Esophagus squamous epithelium (tissue), 5 donors: ENCODE measurements at regions not wholly inside any gene's neighbourhood (a gene's known extent, or its start where the extent isn't known, plus 50 kb on each side); places are given as distances from the start of the nearest gene placed in this dataset.

Experiments
- DNase-seq: peaks from one replicate; lab custom pipeline; 2025; lab: John Stamatoyannopoulos, UW
- H3K27ac ChIP-seq, 4 donors: fragments of 200-600 bp; sonication (generic); one replicate each; pipeline ENCODE4 v1.5.1; 2016 to 2019; ENCODE audit warnings: mild to moderate bottlenecking in 1 of 4
- H3K27me3 ChIP-seq, 4 donors: fragments of 200-600 bp; sonication (generic); 1 replicate in 3 of 4; 2 replicates in 1 of 4; pipeline versions ENCODE4 v1.5.1 to v1.6.0; 2017 to 2021; ENCODE audit warnings: antibody characterized with exemption in 1 of 4
- H3K36me3 ChIP-seq, 3 donors: fragments of 200-600 bp; sonication (generic); one replicate each; pipeline ENCODE4 v1.5.1; 2016 to 2019
- H3K4me1 ChIP-seq, 3 donors: fragments of 200-600 bp; sonication (generic); one replicate each; pipeline ENCODE4 v1.5.1; 2017 to 2019
- H3K4me3 ChIP-seq, 4 donors: fragments of 200-600 bp; sonication (generic); 1 replicate in 3 of 4; 2 replicates in 1 of 4; pipeline ENCODE4 v1.5.1; 2016 to 2019; ENCODE audit warnings: mild to moderate bottlenecking in 2 of 4, moderate library complexity in 1 of 4
- H3K9me3 ChIP-seq, 3 donors: fragments of 200-600 bp; sonication (generic); one replicate each; pipeline ENCODE4 v1.5.1; 2016 to 2019
- POLR2A ChIP-seq, 4 donors: fragments of 450-650 bp; IDR thresholded peaks; one replicate each; pipeline ENCODE4 v1.6.1; 2017; ENCODE audit warnings: antibody characterized with exemption in 4 of 4, mild to moderate bottlenecking in 4 of 4, moderate library complexity in 3 of 4
- WGBS, 2 donors: methylation state at CpG; one replicate each; pipeline ENCODE4 v1.1.5; 2018; 5-methylcytosine and 5-hydroxymethylcytosine counted together
- intact Hi-C: fragments of 100-400 bp; cut with DNase I; formaldehyde crosslinking; loops from one replicate; pipeline ENCODE4 v1.15.0; 2022
- TF ChIP-seq, protein P1 (sequence below), 6 experiments: fragments of 450-650 bp in 4 of 6; fragments of 200-600 bp in 2 of 6; sonication (generic) in 2 of 6; IDR thresholded peaks; one replicate each; pipeline ENCODE4 v1.5.1; 2016 to 2019; ENCODE audit warnings: antibody characterized with exemption in 6 of 6, mild to moderate bottlenecking in 4 of 6, moderate library complexity in 4 of 6
- donor health status: DM: yes; HTN: yes; CAD: no.

DNA sequence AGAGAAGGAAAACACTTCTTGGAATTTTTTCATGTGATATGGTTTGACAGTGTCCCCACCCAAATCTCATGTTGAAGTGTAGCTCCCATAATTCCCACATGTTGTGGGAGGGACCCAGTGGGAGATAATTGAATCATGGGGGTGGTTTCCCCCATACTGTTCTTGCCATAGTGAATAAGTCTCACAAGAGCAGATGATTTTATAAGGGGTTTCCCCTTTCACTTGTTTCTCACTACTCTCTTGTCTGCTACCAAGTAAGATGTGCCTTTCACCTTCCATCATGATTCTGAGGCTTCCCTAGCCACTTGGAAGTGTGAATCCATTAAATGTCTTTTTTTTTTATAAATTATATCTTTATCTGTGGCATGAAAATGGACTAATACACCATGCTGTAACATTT lies 250.7 kb downstream of the LPIN1 start:
- intact Hi-C loops, result no loop called here
- Histone ChIP-seq H3K9me3 (no peaks in the 10 kb centered on the region), H3K4me3 (no peak overlapping the region), H3K36me3 (no peaks in the 10 kb centered on the region), H3K27me3 (peaks cover 0 to 9% (median 0%) of the 10 kb centered on the region in 4 donors), H3K27ac (no peak overlapping the region), H3K4me1 (no peaks in the 10 kb centered on the region)
- TF ChIP-seq, protein P1, sequence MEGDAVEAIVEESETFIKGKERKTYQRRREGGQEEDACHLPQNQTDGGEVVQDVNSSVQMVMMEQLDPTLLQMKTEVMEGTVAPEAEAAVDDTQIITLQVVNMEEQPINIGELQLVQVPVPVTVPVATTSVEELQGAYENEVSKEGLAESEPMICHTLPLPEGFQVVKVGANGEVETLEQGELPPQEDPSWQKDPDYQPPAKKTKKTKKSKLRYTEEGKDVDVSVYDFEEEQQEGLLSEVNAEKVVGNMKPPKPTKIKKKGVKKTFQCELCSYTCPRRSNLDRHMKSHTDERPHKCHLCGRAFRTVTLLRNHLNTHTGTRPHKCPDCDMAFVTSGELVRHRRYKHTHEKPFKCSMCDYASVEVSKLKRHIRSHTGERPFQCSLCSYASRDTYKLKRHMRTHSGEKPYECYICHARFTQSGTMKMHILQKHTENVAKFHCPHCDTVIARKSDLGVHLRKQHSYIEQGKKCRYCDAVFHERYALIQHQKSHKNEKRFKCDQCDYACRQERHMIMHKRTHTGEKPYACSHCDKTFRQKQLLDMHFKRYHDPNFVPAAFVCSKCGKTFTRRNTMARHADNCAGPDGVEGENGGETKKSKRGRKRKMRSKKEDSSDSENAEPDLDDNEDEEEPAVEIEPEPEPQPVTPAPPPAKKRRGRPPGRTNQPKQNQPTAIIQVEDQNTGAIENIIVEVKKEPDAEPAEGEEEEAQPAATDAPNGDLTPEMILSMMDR (IDR thresholded peaks at IDR 0.05), result no peak
- TF ChIP-seq POLR2A (IDR thresholded peaks at IDR 0.05), result no peak
- DNase-seq, result no peak

DNA sequence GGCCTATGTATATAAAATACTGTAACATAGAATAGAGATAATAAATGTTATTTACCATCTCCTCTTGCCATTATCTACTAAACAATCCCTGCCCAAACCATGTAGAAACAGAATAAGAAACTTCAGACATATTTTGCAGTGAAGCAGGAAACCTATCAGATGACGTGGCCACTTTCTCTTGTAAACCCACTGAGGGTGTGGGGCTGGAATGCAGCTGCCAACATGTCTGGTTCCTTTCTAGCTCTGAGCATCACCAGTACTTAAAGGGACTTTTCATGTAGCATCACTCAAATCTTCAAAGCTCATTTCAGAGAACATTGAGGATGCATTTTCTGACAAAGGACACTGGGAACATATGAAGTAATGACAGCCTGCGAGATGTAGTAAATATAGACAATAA lies 251.8 kb downstream of the LPIN1 start:
- H3K27me3 ChIP-seq, result peaks cover 0 to 9% (median 0%) of the 10 kb centered on the region in 4 donors
- H3K4me3 ChIP-seq, result no peak overlapping the region
- intact Hi-C loops, result no loop called here
- H3K9me3 ChIP-seq, result no peaks in the 10 kb centered on the region
- H3K4me1 ChIP-seq, result no peaks in the 10 kb centered on the region
- DNase-seq, result no peak
- no peaks in the 10 kb centered on the region for H3K36me3 ChIP-seq
- no peak overlapping the region for H3K27ac ChIP-seq
- 57 to 73% methylated on average over 2 of the region's 2 CpGs for WGBS, 2 donors
- TF ChIP-seq, protein P1 (IDR thresholded peaks at IDR 0.05), result no peak
- no peak for TF ChIP-seq POLR2A (IDR thresholded peaks at IDR 0.05)

DNA sequence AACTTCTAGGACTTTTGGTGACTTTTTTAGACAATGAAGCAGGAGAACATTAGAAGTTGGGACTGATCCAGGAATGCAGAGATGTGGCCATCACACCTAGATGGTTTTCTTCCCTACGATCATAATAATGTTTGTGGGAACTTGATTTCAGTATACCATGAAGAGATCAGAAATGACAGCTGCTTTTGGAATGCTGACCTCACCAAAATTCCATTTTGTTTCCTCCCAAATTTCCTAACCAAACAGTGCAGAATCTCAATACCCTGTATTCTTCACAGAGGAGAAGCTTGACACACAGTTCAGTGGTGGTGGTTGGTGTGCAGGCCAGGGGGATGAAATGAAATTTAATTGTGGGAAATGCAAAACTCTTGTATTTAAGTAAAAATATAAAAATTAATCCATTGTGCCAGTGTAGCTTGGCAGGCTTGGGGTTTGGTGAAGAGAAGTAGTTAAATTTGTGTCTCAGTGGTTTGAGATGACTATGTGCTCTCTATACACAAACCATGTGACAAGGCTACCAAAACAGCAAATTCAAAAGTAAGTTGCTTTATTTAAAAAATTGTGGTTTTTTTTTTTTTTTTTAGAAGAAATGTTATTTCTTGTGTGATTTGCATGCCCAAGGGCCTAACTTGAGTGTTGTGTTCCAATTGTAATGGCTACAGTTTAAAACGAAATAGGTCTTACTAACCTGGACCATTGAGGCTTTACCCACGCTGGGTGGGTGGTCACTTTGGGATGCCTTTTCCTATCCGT lies 252.4 kb downstream of the LPIN1 start:
- intact Hi-C loops, result no loop called here
- H3K27me3 ChIP-seq, result peaks cover 0 to 9% (median 0%) of the 10 kb centered on the region in 4 donors
- H3K4me1 ChIP-seq, result no peaks in the 10 kb centered on the region
- WGBS, 2 donors, result 77 to 81% methylated on average over 4 of the region's 4 CpGs
- DNase-seq, result no peak
- no peak overlapping the region for H3K4me3 ChIP-seq
- H3K27ac ChIP-seq, result no peak overlapping the region
- TF ChIP-seq, protein P1 (IDR thresholded peaks at IDR 0.05), result no peak
- TF ChIP-seq POLR2A (IDR thresholded peaks at IDR 0.05), result no peak
- H3K9me3 ChIP-seq, result no peaks in the 10 kb centered on the region
- no peaks in the 10 kb centered on the region for H3K36me3 ChIP-seq

DNA sequence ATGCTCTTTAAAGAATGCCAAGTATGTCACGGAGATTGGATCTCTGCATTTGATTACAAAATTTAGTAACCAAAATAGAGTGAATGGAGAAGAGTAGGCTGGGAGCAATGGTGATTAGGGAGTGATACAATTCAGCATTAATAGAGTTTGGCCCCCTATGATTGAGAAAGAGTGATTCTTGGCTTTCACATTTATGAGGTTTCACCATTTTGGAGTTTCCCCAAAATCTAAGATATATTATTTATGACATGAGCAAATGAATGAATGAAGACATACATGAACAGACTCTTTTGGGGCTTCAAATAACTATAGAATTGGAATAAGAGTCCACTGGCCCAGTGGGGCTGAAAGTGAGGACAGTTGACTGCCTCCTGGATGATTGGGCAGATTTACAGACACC lies 255.2 kb downstream of the LPIN1 start:
- 76 to 100% methylated on average over 1 of the region's 1 CpG for WGBS, 2 donors
- Histone ChIP-seq H3K4me1 (peaks cover 0 to 16% (median 13%) of the 10 kb centered on the region in 3 donors), H3K9me3 (no peaks in the 10 kb centered on the region), H3K27me3 (peaks cover 0 to 9% (median 0%) of the 10 kb centered on the region in 4 donors), H3K27ac (no peak overlapping the region), H3K4me3 (no peak overlapping the region), H3K36me3 (no peaks in the 10 kb centered on the region)
- intact Hi-C loops, result no loop called here
- DNase-seq, result no peak
- TF ChIP-seq, protein P1 (IDR thresholded peaks at IDR 0.05), result no peak
- no peak for TF ChIP-seq POLR2A (IDR thresholded peaks at IDR 0.05)

DNA sequence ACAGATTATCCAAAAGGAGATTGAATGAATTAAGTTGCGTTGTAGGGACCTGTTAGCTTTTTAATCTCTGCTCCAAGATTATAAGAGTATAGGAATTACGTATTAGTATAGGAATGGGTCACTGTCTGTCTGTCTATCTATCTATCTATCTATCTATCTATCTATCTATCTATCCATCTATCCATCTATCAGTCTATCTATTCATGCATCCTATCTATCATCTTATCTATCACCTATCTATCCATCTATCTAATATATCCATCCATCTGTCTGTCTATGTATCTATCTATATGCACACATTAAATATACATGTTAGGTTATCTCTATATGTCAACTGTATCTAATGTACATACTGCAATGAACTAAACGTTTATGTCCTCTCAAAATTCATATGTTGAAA lies 255.8 kb downstream of the LPIN1 start:
- no peak overlapping the region for H3K4me3 ChIP-seq
- peaks cover 0 to 9% (median 0%) of the 10 kb centered on the region in 4 donors for H3K27me3 ChIP-seq
- intact Hi-C loops, result no loop called here
- H3K4me1 ChIP-seq, result peaks cover 0 to 17% (median 13%) of the 10 kb centered on the region in 3 donors
- H3K27ac ChIP-seq, result no peak overlapping the region
- no peak for TF ChIP-seq POLR2A (IDR thresholded peaks at IDR 0.05)
- 58 to 69% methylated on average over 3 of the region's 3 CpGs for WGBS, 2 donors
- H3K36me3 ChIP-seq, result no peaks in the 10 kb centered on the region
- no peaks in the 10 kb centered on the region for H3K9me3 ChIP-seq
- DNase-seq, result no peak
